Cerebellar nuclear complex (tissue), 1 donor: ENCODE measurements at regions not wholly inside any gene's neighbourhood (a gene's known extent, or its start where the extent isn't known, plus 50 kb on each side); places are given as distances from the start of the nearest gene placed in this dataset.

Experiments
- DNase-seq, 2 experiments: peaks; one replicate each; lab custom pipeline; 2025; lab: John Stamatoyannopoulos, UW

- no peak for DNase-seq
These were observed 147.8 kb upstream of the MAX start for GRCh38 chr14:65250162-65250495.

- DNase-seq = no peak
These were observed 148.9 kb upstream of the MAX start for GRCh38 chr14:65251213-65251612.

GRCh38 chr14:65252482-65253255, 150.4 kb upstream of the MAX start:
- DNase-seq = no peak

- DNase-seq = no peak
These were observed 152.8 kb upstream of the MAX start for GRCh38 chr14:65255029-65255545.

- no peak for DNase-seq
These were observed 153.5 kb upstream of the MAX start for GRCh38 chr14:65255583-65256461.

GRCh38 chr14:65256714-65257113, 154.4 kb upstream of the MAX start:
- no peak for DNase-seq

GRCh38 chr14:65257425-65257824, 155.1 kb upstream of the FUT8 start:
- DNase-seq = no peak

GRCh38 chr14:65258391-65258790, 154.1 kb upstream of the FUT8 start:
- DNase-seq = no peak

GRCh38 chr14:65259000-65259399, 153.5 kb upstream of the FUT8 start:
- DNase-seq = no peak

- DNase-seq = no peak
These were observed 151.7 kb upstream of the FUT8 start for GRCh38 chr14:65260786-65261185.

GRCh38 chr14:65261425-65261920, 151.1 kb upstream of the FUT8 start:
- no peak for DNase-seq

- DNase-seq = no peak
These were observed 150.6 kb upstream of the FUT8 start for GRCh38 chr14:65261946-65262345.

GRCh38 chr14:65263177-65263788, 149.2 kb upstream of the FUT8 start:
- DNase-seq = no peak

- DNase-seq = no peak
These were observed 144.7 kb upstream of the FUT8 start for GRCh38 chr14:65267856-65268255.

GRCh38 chr14:65268594-65268993, 143.9 kb upstream of the FUT8 start:
- no peak for DNase-seq

GRCh38 chr14:65269732-65270131, 142.8 kb upstream of the FUT8 start:
- DNase-seq = no peak

- no peak for DNase-seq
These were observed 135.5 kb upstream of the FUT8 start for GRCh38 chr14:65277027-65277426.

- DNase-seq = no peak
These were observed 134.8 kb upstream of the FUT8 start for GRCh38 chr14:65277580-65278270.

GRCh38 chr14:65278589-65278988, 133.9 kb upstream of the FUT8 start:
- no peak for DNase-seq

- DNase-seq = no peak
These were observed 133.0 kb upstream of the FUT8 start for GRCh38 chr14:65279510-65279909.

- no peak for DNase-seq
These were observed 132.6 kb upstream of the FUT8 start for GRCh38 chr14:65279958-65280357.

GRCh38 chr14:65280653-65281052, 131.9 kb upstream of the FUT8 start:
- DNase-seq = no peak
